ENCODE measurements at regions not wholly inside any gene's neighbourhood (a gene's known extent, or its start where the extent isn't known, plus 50 kb on each side); places are given as distances from the start of the nearest gene placed in this dataset.
"Not testable (repeated sequence)": the region's sequence is repeated elsewhere in the genome, so short reads cannot be mapped to it uniquely, and the experiment has no call there.

- no peak for DNase-seq
These were observed 4167.4 kb upstream of the OR11H1 start for GRCh38 chr22:11360632-11361031.

GRCh38 chr22:11361496-11361895, 4166.5 kb upstream of the OR11H1 start:
- DNase-seq = not testable (repeated sequence)

GRCh38 chr22:11369612-11370307, 4158.2 kb upstream of the OR11H1 start:
- not testable (repeated sequence) for DNase-seq

GRCh38 chr22:11370311-11370710, 4157.7 kb upstream of the OR11H1 start:
- DNase-seq = not testable (repeated sequence)

Measured in right forelimb (tissue), 1 donor.